PC-3 (cell line): ENCODE measurements at regions not wholly inside any gene's neighbourhood (a gene's known extent, or its start where the extent isn't known, plus 50 kb on each side); places are given as distances from the start of the nearest gene placed in this dataset.

ENCODE experiments used
- ATAC-seq: fragments of 200-7000 bp; cut with Tn5 transposase; 2 replicates; pipeline ENCODE4 v1.9.1; 2020; ENCODE audit warnings: mild to moderate bottlenecking, moderate library complexity
- BruUV-seq: library from RNA; stranded (reverse); fragments of 400-500 nt; replicated peaks from 2 replicates; lab custom pipeline; 2021; lab: Mats Ljungman, UMichigan
- CTCF ChIA-PET: fragments of 300-600 bp; sonication (Branson Sonifier 250); formaldehyde crosslinking; loops from one replicate; lab custom pipeline; 2022; ENCODE audit warnings: antibody characterized with exemption; lab: Charles Lee
- POLR2A ChIA-PET: fragments of 300-600 bp; sonication (Branson Sonifier 250); formaldehyde crosslinking; loops from one replicate; lab custom pipeline; 2022; ENCODE audit warnings: antibody characterized with exemption; ENCODE audit not compliant: unreplicated experiment; lab: Charles Lee
- DNase-seq: peaks from one replicate; pipeline ENCODE4 v3.0.0-alpha.2; 2015
- H2AFZ ChIP-seq: fragments of 300-600 bp; sonication (generic); 2 replicates; pipeline ENCODE4 v1.6.0; 2016; ENCODE audit warnings: antibody characterized with exemption, low read length
- H3F3A ChIP-seq: fragments of 300-600 bp; sonication (generic); one replicate; pipeline ENCODE4 v1.6.0; 2017; ENCODE audit warnings: antibody characterized with exemption, low read length, control low read depth, mild to moderate bottlenecking; ENCODE audit not compliant: unreplicated experiment
- H3K27ac ChIP-seq: fragments of 300-600 bp; sonication (generic); 2 replicates; pipeline ENCODE4 v1.5.1; 2016; ENCODE audit warnings: mild to moderate bottlenecking, low read length
- H3K27me3 ChIP-seq: fragments of 300-600 bp; sonication (generic); 2 replicates; pipeline ENCODE4 v1.6.1; 2016; ENCODE audit warnings: low read length, mixed read lengths
- H3K36me3 ChIP-seq: fragments of 300-600 bp; sonication (generic); 2 replicates; pipeline ENCODE4 v1.6.1; 2016; ENCODE audit warnings: low read depth, mixed run types, low read length, mixed read lengths
- H3K4me1 ChIP-seq: fragments of 300-600 bp; sonication (generic); 2 replicates; pipeline ENCODE4 v1.5.1; 2016; ENCODE audit warnings: low read length; ENCODE audit not compliant: insufficient read depth
- H3K4me2 ChIP-seq: fragments of 300-600 bp; sonication (generic); 2 replicates; pipeline ENCODE4 v1.6.0; 2016; ENCODE audit warnings: low read length
- H3K4me3 ChIP-seq: fragments of 300-600 bp; sonication (generic); 2 replicates; pipeline ENCODE4 v1.5.1; 2016; ENCODE audit warnings: mild to moderate bottlenecking, low read length, mixed read lengths
- H3K79me2 ChIP-seq: fragments of 300-600 bp; sonication (generic); 2 replicates; pipeline ENCODE4 v1.6.1; 2017; ENCODE audit warnings: low read length, mixed read lengths
- H3K9ac ChIP-seq: fragments of 300-600 bp; sonication (generic); 2 replicates; pipeline ENCODE4 v1.6.0; 2016; ENCODE audit warnings: mild to moderate bottlenecking, low read length
- H3K9me2 ChIP-seq: fragments of 300-600 bp; sonication (generic); replicated peaks from 2 replicates; pipeline ENCODE4 v1.6.1; 2016; ENCODE audit warnings: mixed run types, low read length, mixed read lengths
- H3K9me3 ChIP-seq: fragments of 300-600 bp; sonication (generic); 2 replicates; pipeline ENCODE4 v1.6.1; 2016; ENCODE audit warnings: low read length, mixed read lengths
- H4K20me1 ChIP-seq: fragments of 300-600 bp; sonication (generic); 2 replicates; pipeline ENCODE4 v1.6.1; 2016; ENCODE audit warnings: low read length, mixed read lengths
- EZH2 ChIP-seq: fragments of 300-600 bp; sonication (generic); IDR thresholded peaks from one replicate; pipeline ENCODE4 v1.6.1; 2017; ENCODE audit warnings: antibody characterized with exemption, mild to moderate bottlenecking, low read length; ENCODE audit not compliant: unreplicated experiment
- EZH2phosphoT487 ChIP-seq: fragments of 300-600 bp; sonication (generic); IDR thresholded peaks from 2 replicates; pipeline ENCODE4 v1.6.1; 2018; ENCODE audit warnings: mild to moderate bottlenecking, antibody characterized with exemption, low read length, borderline replicate concordance
- intact Hi-C: fragments of 100-400 bp; cut with micrococcal nuclease; formaldehyde crosslinking; loops from 2 replicates; pipeline ENCODE4 v1.9.0; 2023
- TF ChIP-seq, protein P1 (sequence below): fragments of 300-600 bp; sonication (generic); conservative IDR thresholded peaks from 2 replicates; pipeline ENCODE4 v1.5.1; 2017; ENCODE audit warnings: antibody characterized with exemption, low read depth, mild to moderate bottlenecking, low read length

DNA sequence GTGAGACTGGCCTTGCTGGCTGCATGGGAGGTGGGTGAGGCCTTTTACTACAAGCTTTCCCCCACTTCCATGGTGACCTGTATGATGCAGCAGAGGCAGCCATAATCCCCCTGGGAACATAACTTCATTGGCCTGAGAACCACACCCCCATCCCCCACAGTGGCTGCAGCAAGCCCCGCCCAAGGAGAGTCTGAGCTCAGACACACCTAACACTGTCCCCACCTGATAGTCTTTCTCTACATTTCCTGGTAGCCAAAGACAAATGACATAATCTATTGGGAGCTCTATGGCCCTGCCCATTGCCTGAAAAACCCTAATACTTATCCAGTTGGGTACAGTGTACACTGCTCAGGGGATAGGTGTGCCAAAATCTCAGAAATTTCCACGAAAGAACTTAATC lies 62.6 kb downstream of the GLUD2 start:
- TF ChIP-seq, protein P1, sequence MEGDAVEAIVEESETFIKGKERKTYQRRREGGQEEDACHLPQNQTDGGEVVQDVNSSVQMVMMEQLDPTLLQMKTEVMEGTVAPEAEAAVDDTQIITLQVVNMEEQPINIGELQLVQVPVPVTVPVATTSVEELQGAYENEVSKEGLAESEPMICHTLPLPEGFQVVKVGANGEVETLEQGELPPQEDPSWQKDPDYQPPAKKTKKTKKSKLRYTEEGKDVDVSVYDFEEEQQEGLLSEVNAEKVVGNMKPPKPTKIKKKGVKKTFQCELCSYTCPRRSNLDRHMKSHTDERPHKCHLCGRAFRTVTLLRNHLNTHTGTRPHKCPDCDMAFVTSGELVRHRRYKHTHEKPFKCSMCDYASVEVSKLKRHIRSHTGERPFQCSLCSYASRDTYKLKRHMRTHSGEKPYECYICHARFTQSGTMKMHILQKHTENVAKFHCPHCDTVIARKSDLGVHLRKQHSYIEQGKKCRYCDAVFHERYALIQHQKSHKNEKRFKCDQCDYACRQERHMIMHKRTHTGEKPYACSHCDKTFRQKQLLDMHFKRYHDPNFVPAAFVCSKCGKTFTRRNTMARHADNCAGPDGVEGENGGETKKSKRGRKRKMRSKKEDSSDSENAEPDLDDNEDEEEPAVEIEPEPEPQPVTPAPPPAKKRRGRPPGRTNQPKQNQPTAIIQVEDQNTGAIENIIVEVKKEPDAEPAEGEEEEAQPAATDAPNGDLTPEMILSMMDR = no peak
- TF ChIP-seq EZH2phosphoT487 = no peak
- no peak for TF ChIP-seq EZH2
- Histone ChIP-seq H4K20me1 (no peaks in the 10 kb centered on the region), H3K79me2 (no peaks in the 10 kb centered on the region), H3K36me3 (no peaks in the 10 kb centered on the region), H3K27me3 (no peaks in the 10 kb centered on the region), H3K4me3 (no peak overlapping the region), H3K4me1 (no peaks in the 10 kb centered on the region; the same call in 1 of the 2 replicates), H2AFZ (no peak overlapping the region), H3K27ac (no peak overlapping the region), H3K9ac (no peak overlapping the region), H3F3A (no peaks in the 10 kb centered on the region), H3K9me3 (no peaks in the 10 kb centered on the region), H3K9me2 (no peaks in the 10 kb centered on the region), H3K4me2 (no peak overlapping the region)
- POLR2A ChIA-PET = no interaction called here
- intact Hi-C loops = no loop called here
- ATAC-seq (no peak), DNase-seq (no peak)
- BruUV-seq = no TSS peak
- CTCF ChIA-PET = no interaction called here

DNA sequence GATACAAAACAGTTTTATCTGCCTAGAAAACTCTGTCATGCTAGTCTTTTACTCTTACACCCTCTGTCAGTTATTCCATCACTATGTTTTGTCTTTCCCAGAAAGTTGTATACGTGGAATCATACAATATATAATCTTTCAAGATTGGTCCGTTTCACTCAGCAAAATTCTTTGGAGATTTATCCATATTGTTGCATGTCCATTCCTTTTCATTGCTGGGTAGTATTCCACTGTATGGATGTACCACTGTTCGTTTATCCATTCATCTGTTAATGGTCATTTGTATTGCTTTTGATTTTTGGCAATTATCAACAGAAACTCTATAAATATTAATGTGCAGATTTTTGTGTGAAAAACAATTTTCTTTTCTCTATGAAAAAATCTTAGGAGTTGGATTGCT lies 63.1 kb downstream of the GLUD2 start:
- no peaks in the 10 kb centered on the region for H3K9me2 ChIP-seq
- no TSS peak for BruUV-seq
- intact Hi-C loops = no loop called here
- no peak for ATAC-seq
- H3K27me3 ChIP-seq = no peaks in the 10 kb centered on the region
- ChIA-PET CTCF (no interaction called here), POLR2A (no interaction called here)
- H3K27ac ChIP-seq = no peak overlapping the region
- H3K36me3 ChIP-seq = no peaks in the 10 kb centered on the region
- no peaks in the 10 kb centered on the region for H3F3A ChIP-seq
- no peak overlapping the region for H3K4me3 ChIP-seq
- no peaks in the 10 kb centered on the region for H4K20me1 ChIP-seq
- no peak overlapping the region for H3K9ac ChIP-seq
- no peak overlapping the region for H3K4me2 ChIP-seq
- H2AFZ ChIP-seq = no peak overlapping the region
- no peak for DNase-seq
- no peaks in the 10 kb centered on the region for H3K9me3 ChIP-seq
- H3K79me2 ChIP-seq = no peaks in the 10 kb centered on the region
- TF ChIP-seq EZH2 (no peak), EZH2phosphoT487 (no peak)
- TF ChIP-seq, protein P1 = no peak
- no peaks in the 10 kb centered on the region; the same call in 1 of the 2 replicates for H3K4me1 ChIP-seq

DNA sequence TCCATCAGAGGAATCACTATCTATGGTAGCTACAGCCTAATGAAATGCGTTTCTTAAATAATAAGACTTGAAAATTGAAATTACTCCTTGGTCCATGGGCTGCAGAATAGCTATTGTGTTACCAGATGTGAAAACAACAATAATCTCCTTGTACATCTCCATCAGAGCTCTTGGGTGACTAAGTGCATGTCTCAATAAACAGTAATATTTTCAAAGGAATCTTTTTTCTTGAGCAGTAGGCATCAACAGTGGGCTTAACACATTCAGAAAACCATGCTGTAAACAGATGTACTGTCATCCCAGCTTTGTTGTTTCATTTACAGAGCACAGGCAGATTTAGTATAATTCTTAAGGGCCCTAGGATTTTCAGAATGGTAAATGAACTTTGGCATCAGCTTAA lies 67.3 kb downstream of the GLUD2 start:
- Histone ChIP-seq H2AFZ (no peak overlapping the region), H3K36me3 (no peaks in the 10 kb centered on the region), H3K27me3 (no peaks in the 10 kb centered on the region), H3K9ac (no peak overlapping the region), H3K27ac (no peak overlapping the region), H3K4me2 (no peak overlapping the region), H3K9me3 (no peaks in the 10 kb centered on the region), H3K4me1 (no peaks in the 10 kb centered on the region; the same call in 1 of the 2 replicates), H3K9me2 (no peaks in the 10 kb centered on the region), H4K20me1 (no peaks in the 10 kb centered on the region), H3K79me2 (no peaks in the 10 kb centered on the region), H3K4me3 (no peak overlapping the region), H3F3A (no peaks in the 10 kb centered on the region)
- BruUV-seq = no TSS peak
- ChIA-PET POLR2A (no interaction called here), CTCF (no interaction called here)
- no peak for ATAC-seq
- intact Hi-C loops = no loop called here
- no peak for TF ChIP-seq EZH2
- TF ChIP-seq, protein P1 = no peak
- no peak for TF ChIP-seq EZH2phosphoT487
- no peak for DNase-seq
